Gastroesophageal sphincter (tissue), 3 donors: ENCODE measurements at regions not wholly inside any gene's neighbourhood (a gene's known extent, or its start where the extent isn't known, plus 50 kb on each side); places are given as distances from the start of the nearest gene placed in this dataset.

Source experiments
- CTCF ChIP-seq, 4 experiments: fragments of 200-600 bp in 2 of 4; fragments of 450-650 bp in 2 of 4; sonication (generic) in 1 of 4; IDR thresholded peaks; one replicate each; pipeline ENCODE4 v1.5.1; 2017 to 2019; ENCODE audit warnings: antibody characterized with exemption in 4 of 4, mild to moderate bottlenecking in 2 of 4, moderate library complexity in 2 of 4
- EP300 ChIP-seq: sonication (generic); formaldehyde crosslinking; IDR thresholded peaks from one replicate; pipeline ENCODE4 v1.6.1; 2017; ENCODE audit warnings: antibody characterized with exemption, mild to moderate bottlenecking
- POLR2A ChIP-seq, 2 donors: fragments of 450-650 bp; IDR thresholded peaks; one replicate each; pipeline ENCODE4 v1.6.1; 2017; ENCODE audit warnings: antibody characterized with exemption in 2 of 2, mild to moderate bottlenecking in 2 of 2, moderate library complexity in 1 of 2

DNA sequence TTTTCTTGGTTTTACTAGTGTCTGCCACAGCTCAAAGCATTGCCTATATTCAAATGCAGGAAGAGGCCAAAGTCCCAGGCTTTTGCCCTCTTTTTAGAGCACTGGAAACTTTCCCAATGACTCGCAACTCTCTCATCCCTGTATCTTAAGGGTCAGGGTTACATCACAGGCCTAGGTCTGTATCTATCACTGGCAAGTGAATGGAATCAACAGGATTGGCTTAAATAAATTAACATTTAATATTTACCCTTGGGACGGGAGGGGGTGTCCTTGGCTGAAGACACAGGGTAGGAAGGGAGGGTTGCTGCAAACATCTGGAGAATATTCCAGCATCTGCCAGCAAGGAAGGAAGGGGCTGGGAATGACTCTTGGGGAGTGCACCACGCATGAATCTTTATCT lies 242.6 kb downstream of the SLC4A3 start:
- TF ChIP-seq CTCF (IDR thresholded peaks at IDR 0.05), result no peak
- no peak for TF ChIP-seq POLR2A (IDR thresholded peaks at IDR 0.05)
- no peak for TF ChIP-seq EP300
